HFFc6 (cell line): ENCODE measurements at regions not wholly inside any gene's neighbourhood (a gene's known extent, or its start where the extent isn't known, plus 50 kb on each side); places are given as distances from the start of the nearest gene placed in this dataset.

Experiments
- DNase-seq: peaks from one replicate; pipeline ENCODE4 v3.0.0-alpha.2; 2018
- H3K27ac Mint-ChIP-seq: 2 replicates; pipeline ENCODE4 v1.8.0; 2020; ENCODE audit warnings: mild to moderate bottlenecking, mixed read lengths
- H3K27me3 Mint-ChIP-seq: 2 replicates; pipeline ENCODE4 v1.8.0; 2021; ENCODE audit warnings: mild to moderate bottlenecking, moderate library complexity, mixed read lengths; ENCODE audit not compliant: insufficient read depth
- H3K36me3 Mint-ChIP-seq: 2 replicates; pipeline ENCODE4 v1.8.0; 2021; ENCODE audit warnings: low read depth, mixed read lengths
- H3K4me1 Mint-ChIP-seq: 2 replicates; pipeline ENCODE4 v1.8.0; 2020; ENCODE audit warnings: low read depth, mixed read lengths
- H3K4me3 Mint-ChIP-seq: 2 replicates; pipeline ENCODE4 v1.8.0; 2020; ENCODE audit warnings: mild to moderate bottlenecking, moderate library complexity, mixed read lengths
- H3K9me3 Mint-ChIP-seq: 2 replicates; pipeline ENCODE4 v1.8.0; 2020; ENCODE audit warnings: mild to moderate bottlenecking, mixed read lengths
- TF ChIP-seq, protein P1 (sequence below): fragments of 200-600 bp; sonication (generic); IDR thresholded peaks from 2 replicates; pipeline ENCODE4 v1.5.0; 2021; ENCODE audit warnings: antibody characterized with exemption, mild to moderate bottlenecking

GRCh38 chr5:108625654-108626053 is 122.0 kb upstream of the FER start:
- Mint-ChIP-seq H3K9me3 (no peaks in the 10 kb centered on the region), H3K4me1 (no peaks in the 10 kb centered on the region), H3K27me3 (peaks cover 2% of the 10 kb centered on the region; the same call in 1 of the 2 replicates), H3K36me3 (no peaks in the 10 kb centered on the region), H3K27ac (no peak overlapping the region), H3K4me3 (no peak overlapping the region)
- DNase-seq = no peak
- TF ChIP-seq, protein P1, sequence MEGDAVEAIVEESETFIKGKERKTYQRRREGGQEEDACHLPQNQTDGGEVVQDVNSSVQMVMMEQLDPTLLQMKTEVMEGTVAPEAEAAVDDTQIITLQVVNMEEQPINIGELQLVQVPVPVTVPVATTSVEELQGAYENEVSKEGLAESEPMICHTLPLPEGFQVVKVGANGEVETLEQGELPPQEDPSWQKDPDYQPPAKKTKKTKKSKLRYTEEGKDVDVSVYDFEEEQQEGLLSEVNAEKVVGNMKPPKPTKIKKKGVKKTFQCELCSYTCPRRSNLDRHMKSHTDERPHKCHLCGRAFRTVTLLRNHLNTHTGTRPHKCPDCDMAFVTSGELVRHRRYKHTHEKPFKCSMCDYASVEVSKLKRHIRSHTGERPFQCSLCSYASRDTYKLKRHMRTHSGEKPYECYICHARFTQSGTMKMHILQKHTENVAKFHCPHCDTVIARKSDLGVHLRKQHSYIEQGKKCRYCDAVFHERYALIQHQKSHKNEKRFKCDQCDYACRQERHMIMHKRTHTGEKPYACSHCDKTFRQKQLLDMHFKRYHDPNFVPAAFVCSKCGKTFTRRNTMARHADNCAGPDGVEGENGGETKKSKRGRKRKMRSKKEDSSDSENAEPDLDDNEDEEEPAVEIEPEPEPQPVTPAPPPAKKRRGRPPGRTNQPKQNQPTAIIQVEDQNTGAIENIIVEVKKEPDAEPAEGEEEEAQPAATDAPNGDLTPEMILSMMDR = no peak

DNA sequence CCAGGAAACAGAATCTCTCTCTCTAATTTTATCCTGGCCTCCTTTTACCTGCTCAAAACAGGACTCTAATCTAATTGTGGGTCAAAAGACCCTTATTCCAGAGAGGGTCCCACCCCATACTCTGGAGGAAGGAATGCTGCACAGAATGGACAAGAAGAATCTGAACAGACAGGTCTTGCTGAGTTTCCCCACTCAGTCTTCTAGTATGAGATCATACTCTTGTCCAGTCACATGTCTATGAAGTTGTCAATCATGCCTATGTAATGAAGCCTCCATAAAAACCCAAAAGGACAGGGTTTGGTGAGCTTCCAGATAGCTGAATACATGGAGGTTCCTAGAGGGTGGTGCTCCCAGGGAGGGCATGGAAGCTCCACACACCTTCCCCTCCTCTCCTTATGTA is 123.9 kb upstream of the FER start:
- H3K4me3 Mint-ChIP-seq = no peak overlapping the region
- H3K36me3 Mint-ChIP-seq = no peaks in the 10 kb centered on the region
- no peaks in the 10 kb centered on the region for H3K9me3 Mint-ChIP-seq
- DNase-seq = no peak
- H3K27ac Mint-ChIP-seq = no peak overlapping the region
- TF ChIP-seq, protein P1 = no peak
- H3K27me3 Mint-ChIP-seq = peaks cover under 1% of the 10 kb centered on the region; the same call in 1 of the 2 replicates
- H3K4me1 Mint-ChIP-seq = no peaks in the 10 kb centered on the region

GRCh38 chr5:108620516-108620915 is 127.2 kb upstream of the FER start:
- TF ChIP-seq, protein P1 = no peak

DNA sequence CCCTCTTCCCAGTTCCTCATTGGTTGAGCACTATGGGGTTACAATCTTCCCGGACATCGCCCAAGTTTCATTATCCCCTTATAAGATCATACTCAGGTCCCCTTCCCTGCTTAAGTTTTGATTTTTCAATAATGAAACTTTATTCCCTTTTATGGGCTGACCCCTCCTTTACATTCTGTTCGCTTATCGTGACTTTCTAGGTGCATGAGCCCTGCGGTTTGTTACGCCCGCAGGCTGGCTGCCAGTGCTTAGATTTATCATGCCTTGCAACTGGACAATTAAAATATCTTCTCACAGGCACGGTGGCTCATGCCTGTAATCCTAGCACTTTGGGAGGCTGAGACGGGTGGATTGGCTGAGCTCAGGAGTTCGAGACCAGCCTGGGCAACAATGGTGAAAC is 127.9 kb upstream of the FER start:
- peaks cover 3% of the 10 kb centered on the region; the same call in 1 of the 2 replicates for H3K27me3 Mint-ChIP-seq
- H3K4me3 Mint-ChIP-seq = no peak overlapping the region
- H3K9me3 Mint-ChIP-seq = no peaks in the 10 kb centered on the region
- H3K36me3 Mint-ChIP-seq = no peaks in the 10 kb centered on the region
- H3K27ac Mint-ChIP-seq = no peak overlapping the region
- no peak for DNase-seq
- TF ChIP-seq, protein P1 = no peak
- H3K4me1 Mint-ChIP-seq = no peaks in the 10 kb centered on the region

More at GRCh38 chr5:108620516-108620915, 127.2 kb upstream of the FER start:
- DNase-seq = no peak
- Mint-ChIP-seq H3K27ac (no peak overlapping the region), H3K9me3 (no peaks in the 10 kb centered on the region), H3K4me1 (no peaks in the 10 kb centered on the region), H3K27me3 (peaks cover 2% of the 10 kb centered on the region; the same call in 1 of the 2 replicates), H3K4me3 (no peak overlapping the region), H3K36me3 (no peaks in the 10 kb centered on the region)

- Mint-ChIP-seq H3K27me3 (peaks cover 5% of the 10 kb centered on the region), H3K4me1 (no peaks in the 10 kb centered on the region), H3K36me3 (no peaks in the 10 kb centered on the region), H3K4me3 (no peak overlapping the region), H3K9me3 (no peaks in the 10 kb centered on the region), H3K27ac (no peak overlapping the region)
- TF ChIP-seq, protein P1 = no peak
- no peak for DNase-seq
Observed at GRCh38 chr5:108617467-108618435, 129.9 kb upstream of the FER start.
